ENCODE measurements at regions not wholly inside any gene's neighbourhood (a gene's known extent, or its start where the extent isn't known, plus 50 kb on each side); places are given as distances from the start of the nearest gene placed in this dataset.
"Not testable (repeated sequence)": the region's sequence is repeated elsewhere in the genome, so short reads cannot be mapped to it uniquely, and the experiment has no call there.

DNA sequence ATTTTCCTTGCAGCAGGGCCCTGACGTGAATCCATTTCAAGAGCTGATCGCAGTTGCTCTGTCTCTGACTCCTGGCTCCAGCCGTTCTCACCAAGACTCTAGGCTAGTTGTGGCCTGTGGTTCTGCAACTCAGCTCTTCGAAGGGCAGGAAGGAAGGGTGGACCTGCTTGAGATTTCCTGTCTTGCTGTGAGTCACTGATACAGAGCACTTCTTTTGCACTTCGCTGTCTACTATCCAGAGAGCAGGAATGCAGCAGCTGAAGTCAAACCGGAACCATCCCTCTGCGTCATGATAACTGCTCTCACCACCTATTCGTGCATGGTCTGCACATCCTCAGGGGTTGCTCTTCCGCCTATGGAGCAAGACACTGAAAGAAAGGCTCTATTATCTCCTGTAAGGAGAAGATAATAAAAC, 59.7 kb downstream of the RAP2B start:
- no peak overlapping the region for H3K9ac ChIP-seq (ENCODE audit: low read length)
- H3K4me3 ChIP-seq (ENCODE audit: low read depth in 1 of 2, low read length in 2 of 2), result no peak overlapping the region
- H3K4me1 ChIP-seq (ENCODE audit: insufficient read depth, low read length), result no peaks in the 10 kb centered on the region
- H3K27me3 ChIP-seq (ENCODE audit: control insufficient read depth in 1 of 2, insufficient read depth in 2 of 2, low read length in 2 of 2), result no peaks in the 10 kb centered on the region
- no peaks in the 10 kb centered on the region for H3K9me3 ChIP-seq (ENCODE audit: low read length)
- no peak overlapping the region for H3K27ac ChIP-seq (ENCODE audit: low read depth, low read length)
- no peaks in the 10 kb centered on the region for H3K36me3 ChIP-seq (ENCODE audit: insufficient read depth, low read length)

DNA sequence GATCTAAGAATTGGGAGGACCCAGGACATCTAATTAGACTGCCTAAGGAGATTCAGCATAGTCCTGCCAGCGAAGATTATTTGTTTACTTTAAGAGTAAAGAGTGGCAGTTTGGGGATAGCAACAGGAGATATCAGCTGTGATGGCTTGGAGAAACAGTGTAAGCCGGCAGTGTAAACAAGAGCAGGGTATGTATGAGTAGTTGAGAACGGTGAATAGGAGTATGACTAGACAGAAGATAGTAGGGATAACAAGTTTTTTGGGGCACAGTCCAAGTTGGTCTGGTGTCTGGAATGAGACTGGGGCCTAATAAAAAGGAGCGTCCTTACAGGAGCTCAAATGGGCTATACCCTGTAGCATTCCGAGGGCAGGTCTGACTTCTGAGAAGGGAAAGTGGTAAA, 64.9 kb downstream of the RAP2B start:
- not testable (repeated sequence) for H3K4me3 ChIP-seq (ENCODE audit: low read depth in 1 of 2, low read length in 2 of 2); H3K4me1 ChIP-seq (ENCODE audit: insufficient read depth, low read length); H3K36me3 ChIP-seq (ENCODE audit: insufficient read depth, low read length); H3K9me3 ChIP-seq (ENCODE audit: low read length); H3K27ac ChIP-seq (ENCODE audit: low read depth, low read length); H3K9ac ChIP-seq (ENCODE audit: low read length); H3K27me3 ChIP-seq (ENCODE audit: control insufficient read depth in 1 of 2, insufficient read depth in 2 of 2, low read length in 2 of 2)

DNA sequence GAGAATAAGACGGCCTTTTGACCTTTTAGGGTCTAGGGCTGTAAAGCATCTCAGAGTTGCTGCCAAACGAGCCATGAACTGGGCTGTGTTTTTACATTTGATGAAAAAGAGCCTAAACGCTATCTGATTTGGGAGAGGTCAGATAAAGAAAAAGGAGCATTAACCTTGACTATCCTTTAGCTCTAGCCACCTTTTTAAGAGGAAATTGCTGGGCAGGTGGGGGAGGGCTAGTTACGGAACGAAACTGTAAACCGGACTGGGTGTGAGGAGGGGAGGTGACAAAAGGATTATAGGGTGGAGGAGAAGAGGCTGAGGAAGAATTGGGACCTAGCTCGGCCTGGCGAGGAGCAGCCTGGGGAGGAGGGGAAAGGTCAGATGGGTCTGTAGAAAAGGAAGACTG, 68.4 kb downstream of the RAP2B start:
- not testable (repeated sequence) for H3K9ac ChIP-seq (ENCODE audit: low read length); H3K27me3 ChIP-seq (ENCODE audit: control insufficient read depth in 1 of 2, insufficient read depth in 2 of 2, low read length in 2 of 2); H3K9me3 ChIP-seq (ENCODE audit: low read length); H3K4me1 ChIP-seq (ENCODE audit: insufficient read depth, low read length); H3K27ac ChIP-seq (ENCODE audit: low read depth, low read length); H3K36me3 ChIP-seq (ENCODE audit: insufficient read depth, low read length); H3K4me3 ChIP-seq (ENCODE audit: low read depth in 1 of 2, low read length in 2 of 2)

DNA sequence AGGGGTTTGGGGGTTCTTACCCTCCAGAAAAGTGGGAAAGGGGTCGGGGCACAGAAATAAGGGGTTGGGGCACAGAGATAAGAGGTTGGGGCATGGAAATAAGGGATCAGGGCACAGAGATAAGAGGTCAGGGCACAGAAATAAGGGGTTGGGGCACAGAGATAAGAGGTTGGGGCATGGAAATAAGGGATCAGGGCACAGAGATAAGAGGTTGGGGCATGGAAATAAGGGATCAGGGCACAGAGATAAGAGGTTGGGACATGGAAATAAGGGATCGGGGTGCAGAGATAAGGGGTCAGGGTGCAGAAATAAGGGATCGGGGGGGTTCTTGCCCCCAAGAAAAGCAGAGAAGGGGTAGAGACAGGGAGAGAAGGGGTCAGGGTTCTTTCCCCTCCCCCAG, 69.2 kb downstream of the RAP2B start:
- H3K4me1 ChIP-seq (ENCODE audit: insufficient read depth, low read length); H3K4me3 ChIP-seq (ENCODE audit: low read depth in 1 of 2, low read length in 2 of 2); H3K9me3 ChIP-seq (ENCODE audit: low read length); H3K9ac ChIP-seq (ENCODE audit: low read length); H3K36me3 ChIP-seq (ENCODE audit: insufficient read depth, low read length); H3K27me3 ChIP-seq (ENCODE audit: control insufficient read depth in 1 of 2, insufficient read depth in 2 of 2, low read length in 2 of 2); H3K27ac ChIP-seq (ENCODE audit: low read depth, low read length): not testable (repeated sequence)

DNA sequence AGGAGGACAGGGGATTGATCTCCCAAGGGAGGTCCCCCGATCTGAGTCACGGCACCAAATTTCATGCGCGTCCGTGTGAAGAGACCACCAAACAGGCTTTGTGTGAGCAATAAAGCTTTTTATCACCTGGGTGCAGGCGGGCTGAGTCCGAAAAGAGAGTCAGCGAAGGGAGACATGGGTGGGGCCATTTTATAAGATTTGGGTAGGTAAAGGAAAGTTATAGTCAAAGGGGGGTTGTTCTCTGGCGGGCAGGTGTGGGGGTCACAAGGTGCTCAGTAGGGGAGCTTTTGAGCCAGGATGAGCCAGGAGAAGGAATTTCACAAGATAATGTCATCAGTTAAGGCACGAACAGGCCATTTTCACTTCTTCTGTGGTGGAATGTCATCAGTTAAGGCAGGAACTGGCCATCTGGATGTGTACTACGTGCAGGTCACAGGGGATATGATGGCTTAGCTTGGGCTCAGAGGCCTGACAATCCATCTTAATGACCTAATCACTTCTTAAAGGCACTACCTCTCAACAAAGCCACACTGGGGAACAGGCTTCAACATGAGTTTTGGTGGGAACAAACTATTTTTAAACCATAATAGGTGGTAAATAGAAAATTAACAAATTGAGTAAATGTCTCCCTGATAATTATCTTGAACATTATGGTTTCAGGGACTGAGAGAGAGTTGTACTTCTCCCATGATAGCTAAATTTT, 70.2 kb downstream of the RAP2B start:
- H3K9ac ChIP-seq (ENCODE audit: low read length); H3K9me3 ChIP-seq (ENCODE audit: low read length); H3K36me3 ChIP-seq (ENCODE audit: insufficient read depth, low read length); H3K27ac ChIP-seq (ENCODE audit: low read depth, low read length); H3K27me3 ChIP-seq (ENCODE audit: control insufficient read depth in 1 of 2, insufficient read depth in 2 of 2, low read length in 2 of 2); H3K4me1 ChIP-seq (ENCODE audit: insufficient read depth, low read length); H3K4me3 ChIP-seq (ENCODE audit: low read depth in 1 of 2, low read length in 2 of 2): not testable (repeated sequence)

DNA sequence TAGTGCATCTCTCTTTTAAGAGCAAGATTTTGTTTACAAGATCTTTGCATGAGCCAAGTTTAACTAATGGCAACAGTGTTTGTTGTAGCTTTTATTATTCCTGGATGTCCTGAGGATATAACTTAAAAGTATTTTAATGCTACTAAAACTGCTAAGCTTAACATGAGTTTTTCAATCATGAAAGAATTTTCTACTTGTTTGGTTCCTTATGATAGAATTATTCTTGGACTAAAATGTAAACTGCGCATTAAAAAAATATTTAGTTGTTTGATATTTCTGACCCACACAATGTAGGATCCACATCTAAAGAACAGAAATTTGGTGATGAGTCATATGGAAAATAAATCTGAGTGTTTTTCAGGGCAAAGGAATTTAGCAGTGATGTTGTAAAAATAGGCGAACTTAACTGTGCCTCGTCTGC, 70.8 kb downstream of the RAP2B start:
- no peaks in the 10 kb centered on the region for H3K36me3 ChIP-seq (ENCODE audit: insufficient read depth, low read length)
- H3K9me3 ChIP-seq (ENCODE audit: low read length), result no peaks in the 10 kb centered on the region
- no peaks in the 10 kb centered on the region for H3K4me1 ChIP-seq (ENCODE audit: insufficient read depth, low read length)
- H3K27ac ChIP-seq (ENCODE audit: low read depth, low read length), result no peak overlapping the region
- no peak overlapping the region for H3K4me3 ChIP-seq (ENCODE audit: low read depth in 1 of 2, low read length in 2 of 2)
- no peak overlapping the region for H3K9ac ChIP-seq (ENCODE audit: low read length)
- no peaks in the 10 kb centered on the region for H3K27me3 ChIP-seq (ENCODE audit: control insufficient read depth in 1 of 2, insufficient read depth in 2 of 2, low read length in 2 of 2)

DNA sequence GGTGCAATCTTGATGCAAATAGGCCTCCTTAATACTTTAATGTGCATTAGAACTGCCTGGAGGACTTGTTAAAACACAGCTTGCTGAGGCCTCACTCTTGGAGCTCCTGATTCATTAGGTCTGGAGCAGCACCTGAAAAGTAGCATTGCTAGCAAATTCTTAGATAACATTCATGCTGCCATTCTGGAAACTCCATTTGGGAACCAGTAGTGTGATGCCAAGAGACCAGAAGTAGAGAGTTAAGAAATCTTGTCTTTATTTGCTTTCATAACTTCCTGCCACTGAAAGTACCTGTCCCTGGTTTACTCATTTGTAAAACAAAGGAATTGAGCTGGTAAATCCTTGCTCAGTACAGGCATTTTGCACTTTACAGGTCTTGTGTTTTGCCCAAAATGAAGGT, 72.0 kb downstream of the RAP2B start:
- H3K9me3 ChIP-seq (ENCODE audit: low read length), result no peaks in the 10 kb centered on the region
- H3K4me1 ChIP-seq (ENCODE audit: insufficient read depth, low read length), result no peaks in the 10 kb centered on the region
- no peaks in the 10 kb centered on the region for H3K36me3 ChIP-seq (ENCODE audit: insufficient read depth, low read length)
- no peak overlapping the region for H3K9ac ChIP-seq (ENCODE audit: low read length)
- no peak overlapping the region for H3K4me3 ChIP-seq (ENCODE audit: low read depth in 1 of 2, low read length in 2 of 2)
- no peaks in the 10 kb centered on the region for H3K27me3 ChIP-seq (ENCODE audit: control insufficient read depth in 1 of 2, insufficient read depth in 2 of 2, low read length in 2 of 2)
- no peak overlapping the region for H3K27ac ChIP-seq (ENCODE audit: low read depth, low read length)

DNA sequence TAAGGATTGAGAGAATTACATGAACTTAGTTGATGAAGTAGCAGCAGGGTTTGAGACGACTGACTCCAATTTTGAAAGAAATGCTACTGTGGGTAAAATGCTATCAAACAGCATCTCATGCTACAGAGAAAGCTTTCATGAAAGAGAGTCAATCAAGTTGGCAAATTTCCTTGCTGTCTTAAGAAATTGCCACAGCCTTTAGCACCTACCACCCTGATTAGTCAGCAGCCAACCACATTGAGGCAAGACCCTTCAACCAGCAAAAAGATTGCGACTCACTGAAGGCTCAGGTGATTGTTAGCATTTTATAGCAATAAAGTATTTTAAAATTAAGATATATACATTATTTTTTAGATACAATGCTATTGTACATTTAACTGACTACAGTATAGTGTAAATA, 80.9 kb downstream of the RAP2B start:
- no peak overlapping the region for H3K27ac ChIP-seq (ENCODE audit: low read depth, low read length)
- H3K4me3 ChIP-seq (ENCODE audit: low read depth in 1 of 2, low read length in 2 of 2), result no peak overlapping the region
- no peaks in the 10 kb centered on the region for H3K36me3 ChIP-seq (ENCODE audit: insufficient read depth, low read length)
- peaks cover 10% of the 10 kb centered on the region for H3K4me1 ChIP-seq (ENCODE audit: insufficient read depth, low read length)
- no peak overlapping the region for H3K9ac ChIP-seq (ENCODE audit: low read length)
- no peaks in the 10 kb centered on the region for H3K27me3 ChIP-seq (ENCODE audit: control insufficient read depth in 1 of 2, insufficient read depth in 2 of 2, low read length in 2 of 2)
- no peaks in the 10 kb centered on the region for H3K9me3 ChIP-seq (ENCODE audit: low read length)

DNA sequence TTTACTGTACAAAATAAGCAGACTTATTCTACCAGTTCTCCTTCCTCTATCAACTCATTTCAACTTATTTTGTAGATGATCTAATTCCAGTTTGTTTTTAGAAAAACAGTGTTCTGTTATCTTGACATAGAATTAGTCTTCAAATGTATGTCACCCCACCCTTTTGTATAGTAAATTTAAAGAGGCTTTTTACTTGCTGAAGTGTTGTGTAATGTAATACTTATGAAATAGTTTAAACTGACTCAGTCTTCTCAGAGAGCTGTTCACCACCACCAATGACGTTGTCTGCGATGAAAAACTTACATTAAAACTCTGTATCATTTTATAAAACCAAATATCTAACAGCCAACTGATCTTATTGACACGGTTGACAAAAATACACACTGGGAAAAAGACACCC, 82.9 kb downstream of the RAP2B start:
- Histone ChIP-seq H3K36me3 (ENCODE audit: insufficient read depth, low read length) (no peaks in the 10 kb centered on the region), H3K27ac (ENCODE audit: low read depth, low read length) (no peak overlapping the region), H3K4me3 (ENCODE audit: low read depth in 1 of 2, low read length in 2 of 2) (no peak overlapping the region), H3K27me3 (ENCODE audit: control insufficient read depth in 1 of 2, insufficient read depth in 2 of 2, low read length in 2 of 2) (no peaks in the 10 kb centered on the region), H3K4me1 (ENCODE audit: insufficient read depth, low read length) (peaks cover 10% of the 10 kb centered on the region), H3K9me3 (ENCODE audit: low read length) (no peaks in the 10 kb centered on the region), H3K9ac (ENCODE audit: low read length) (no peak overlapping the region)

DNA sequence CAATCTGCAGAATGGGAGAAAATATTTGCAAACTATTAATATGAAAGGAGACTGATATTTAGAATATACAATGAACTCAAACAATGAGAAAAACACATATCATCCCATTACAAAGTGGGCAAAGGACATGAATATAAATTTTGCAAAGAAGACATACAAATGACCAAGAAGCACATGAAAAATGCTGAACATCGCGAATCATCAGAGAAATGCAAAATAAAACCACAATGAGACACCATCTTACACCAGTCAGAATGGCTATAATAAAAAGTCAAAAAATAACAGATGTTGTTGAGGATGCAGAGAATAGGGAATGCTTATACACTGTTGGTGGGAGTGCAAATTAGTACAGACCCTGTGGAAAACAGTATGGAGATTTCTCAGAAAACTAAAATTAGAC, 83.6 kb downstream of the RAP2B start:
- Histone ChIP-seq H3K27ac (ENCODE audit: low read depth, low read length) (no peak overlapping the region), H3K9me3 (ENCODE audit: low read length) (no peaks in the 10 kb centered on the region), H3K4me3 (ENCODE audit: low read depth in 1 of 2, low read length in 2 of 2) (no peak overlapping the region), H3K27me3 (ENCODE audit: control insufficient read depth in 1 of 2, insufficient read depth in 2 of 2, low read length in 2 of 2) (no peaks in the 10 kb centered on the region), H3K4me1 (ENCODE audit: insufficient read depth, low read length) (peaks cover 10% of the 10 kb centered on the region), H3K36me3 (ENCODE audit: insufficient read depth, low read length) (no peaks in the 10 kb centered on the region), H3K9ac (ENCODE audit: low read length) (no peak overlapping the region)

DNA sequence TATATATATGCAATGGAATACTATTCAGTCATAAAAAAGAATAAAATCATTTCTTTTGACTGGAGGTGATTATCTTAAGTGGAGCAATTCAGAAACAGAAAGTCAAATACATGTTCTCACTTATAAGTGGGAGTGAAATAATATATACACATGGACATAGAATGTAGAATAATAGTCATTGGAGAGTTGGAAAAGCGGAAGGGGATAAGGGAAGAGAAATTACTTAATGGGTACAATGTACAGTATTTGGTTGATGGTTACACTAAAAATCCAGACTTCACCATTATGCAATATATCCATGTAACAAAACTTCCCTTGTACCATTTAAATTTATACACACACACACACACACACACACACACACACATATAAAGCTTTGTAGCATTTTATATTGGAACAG, 84.3 kb downstream of the RAP2B start:
- peaks cover 10% of the 10 kb centered on the region for H3K4me1 ChIP-seq (ENCODE audit: insufficient read depth, low read length)
- no peak overlapping the region for H3K27ac ChIP-seq (ENCODE audit: low read depth, low read length)
- H3K36me3 ChIP-seq (ENCODE audit: insufficient read depth, low read length), result no peaks in the 10 kb centered on the region
- H3K9me3 ChIP-seq (ENCODE audit: low read length), result no peaks in the 10 kb centered on the region
- H3K4me3 ChIP-seq (ENCODE audit: low read depth in 1 of 2, low read length in 2 of 2), result no peak overlapping the region
- no peaks in the 10 kb centered on the region for H3K27me3 ChIP-seq (ENCODE audit: control insufficient read depth in 1 of 2, insufficient read depth in 2 of 2, low read length in 2 of 2)
- no peak overlapping the region for H3K9ac ChIP-seq (ENCODE audit: low read length)

DNA sequence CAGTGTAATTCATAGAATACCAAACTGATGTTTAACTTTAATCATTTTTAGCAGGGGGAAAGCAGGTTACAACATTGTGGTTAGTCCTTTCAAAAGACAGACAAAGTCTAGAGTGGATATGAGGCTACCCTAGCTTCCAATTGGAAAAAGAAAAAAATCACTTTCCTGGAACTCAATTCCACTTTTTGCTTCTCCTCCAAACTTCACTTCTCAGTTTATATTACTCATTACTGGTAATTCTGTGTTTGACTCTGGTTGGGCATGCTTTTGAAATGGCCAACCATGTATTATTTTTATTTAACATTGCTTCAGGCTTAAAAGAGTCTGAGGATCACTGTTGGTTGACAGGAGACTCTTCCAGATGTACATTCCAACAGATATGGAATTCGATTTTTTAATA, 84.8 kb downstream of the RAP2B start:
- Histone ChIP-seq H3K9me3 (ENCODE audit: low read length) (no peaks in the 10 kb centered on the region), H3K27ac (ENCODE audit: low read depth, low read length) (no peak overlapping the region), H3K27me3 (ENCODE audit: control insufficient read depth in 1 of 2, insufficient read depth in 2 of 2, low read length in 2 of 2) (no peaks in the 10 kb centered on the region), H3K36me3 (ENCODE audit: insufficient read depth, low read length) (no peaks in the 10 kb centered on the region), H3K9ac (ENCODE audit: low read length) (no peak overlapping the region), H3K4me1 (ENCODE audit: insufficient read depth, low read length) (peaks cover 10% of the 10 kb centered on the region), H3K4me3 (ENCODE audit: low read depth in 1 of 2, low read length in 2 of 2) (no peak overlapping the region)
